H1 (cell line): ENCODE measurements at regions not wholly inside any gene's neighbourhood (a gene's known extent, or its start where the extent isn't known, plus 50 kb on each side); places are given as distances from the start of the nearest gene placed in this dataset.

ENCODE experiments used
- BCL11A ChIP-seq, 2 experiments: IDR thresholded peaks; one replicate each; pipeline ENCODE4 v1.6.1; 2011; ENCODE audit warnings: low read depth in 2 of 2, low read length in 2 of 2, mild to moderate bottlenecking in 2 of 2
- EGR1 ChIP-seq: IDR thresholded peaks from 2 replicates; pipeline ENCODE4 v1.6.1; 2011; ENCODE audit warnings: low read depth, low read length, borderline replicate concordance
- FOSL1 ChIP-seq: IDR thresholded peaks from 2 replicates; pipeline ENCODE4 v1.6.1; 2011; ENCODE audit warnings: mild to moderate bottlenecking, low read depth, low read length, moderate library complexity; ENCODE audit not compliant: insufficient read depth
- JUND ChIP-seq: IDR thresholded peaks from 2 replicates; pipeline ENCODE4 v1.6.1; 2011; ENCODE audit warnings: mild to moderate bottlenecking, improper control_type of control experiment, low read length
- POLR2A ChIP-seq, 2 experiments: IDR thresholded peaks; 1 replicate in 1 of 2; 2 replicates in 1 of 2; pipeline ENCODE4 v1.6.1; 2011; ENCODE audit warnings: low read depth in 2 of 2, low read length in 2 of 2, mild to moderate bottlenecking in 2 of 2; ENCODE audit errors: control extremely low read depth in 1 of 2
- SIN3A ChIP-seq, 2 experiments: IDR thresholded peaks in 1 of 2; conservative IDR thresholded peaks in 1 of 2; 2 replicates each; pipeline ENCODE4 v1.6.1; 2011 to 2012; ENCODE audit warnings: low read length in 2 of 2, improper control_type of control experiment in 1 of 2, low read depth in 1 of 2, mild to moderate bottlenecking in 1 of 2
- TCF12 ChIP-seq: IDR thresholded peaks from 2 replicates; pipeline ENCODE4 v1.6.1; 2011; ENCODE audit warnings: low read depth, mild to moderate bottlenecking, low read length
- TEAD4 ChIP-seq: IDR thresholded peaks from 2 replicates; pipeline ENCODE4 v1.6.1; 2012; ENCODE audit warnings: low read depth, low read length, inconsistent platforms, mixed read lengths
- TF ChIP-seq, protein P1 (sequence below): fragments of 300-600 bp; sonication (generic); IDR thresholded peaks from 2 replicates; pipeline ENCODE4 v1.7.1; 2012; ENCODE audit warnings: low read length, moderate library complexity, mild to moderate bottlenecking, inconsistent platforms; ENCODE audit not compliant: insufficient replicate concordance
- TF ChIP-seq, protein P2 (sequence below): IDR thresholded peaks from 2 replicates; pipeline ENCODE4 v1.6.1; 2012; ENCODE audit warnings: inconsistent platforms
- TF ChIP-seq, protein P3 (sequence below): IDR thresholded peaks from 2 replicates; pipeline ENCODE4 v1.6.1; 2011; ENCODE audit warnings: low read depth, mild to moderate bottlenecking, low read length; ENCODE audit not compliant: insufficient read depth

DNA sequence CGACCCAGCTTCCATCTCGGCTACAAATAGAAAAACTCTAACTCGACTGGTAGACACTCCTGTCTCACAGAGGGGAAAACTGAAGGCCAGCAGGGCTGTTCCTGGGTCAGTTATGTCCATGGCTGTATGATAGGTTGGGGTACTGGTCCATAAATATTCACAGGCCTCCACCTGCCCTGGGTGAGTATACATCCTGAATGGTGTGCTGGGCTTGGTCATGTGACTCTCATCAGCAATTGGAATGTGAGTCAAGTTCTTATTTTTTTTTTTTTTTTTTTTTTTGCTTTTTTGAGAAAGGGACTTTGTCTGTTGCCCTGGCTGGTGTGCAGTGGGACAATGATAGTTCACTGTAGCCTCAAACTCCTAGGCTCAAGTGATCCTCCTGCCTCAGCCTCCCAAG, 58.3 kb upstream of the NEK6 start (continued):
- TF ChIP-seq, protein P1, sequence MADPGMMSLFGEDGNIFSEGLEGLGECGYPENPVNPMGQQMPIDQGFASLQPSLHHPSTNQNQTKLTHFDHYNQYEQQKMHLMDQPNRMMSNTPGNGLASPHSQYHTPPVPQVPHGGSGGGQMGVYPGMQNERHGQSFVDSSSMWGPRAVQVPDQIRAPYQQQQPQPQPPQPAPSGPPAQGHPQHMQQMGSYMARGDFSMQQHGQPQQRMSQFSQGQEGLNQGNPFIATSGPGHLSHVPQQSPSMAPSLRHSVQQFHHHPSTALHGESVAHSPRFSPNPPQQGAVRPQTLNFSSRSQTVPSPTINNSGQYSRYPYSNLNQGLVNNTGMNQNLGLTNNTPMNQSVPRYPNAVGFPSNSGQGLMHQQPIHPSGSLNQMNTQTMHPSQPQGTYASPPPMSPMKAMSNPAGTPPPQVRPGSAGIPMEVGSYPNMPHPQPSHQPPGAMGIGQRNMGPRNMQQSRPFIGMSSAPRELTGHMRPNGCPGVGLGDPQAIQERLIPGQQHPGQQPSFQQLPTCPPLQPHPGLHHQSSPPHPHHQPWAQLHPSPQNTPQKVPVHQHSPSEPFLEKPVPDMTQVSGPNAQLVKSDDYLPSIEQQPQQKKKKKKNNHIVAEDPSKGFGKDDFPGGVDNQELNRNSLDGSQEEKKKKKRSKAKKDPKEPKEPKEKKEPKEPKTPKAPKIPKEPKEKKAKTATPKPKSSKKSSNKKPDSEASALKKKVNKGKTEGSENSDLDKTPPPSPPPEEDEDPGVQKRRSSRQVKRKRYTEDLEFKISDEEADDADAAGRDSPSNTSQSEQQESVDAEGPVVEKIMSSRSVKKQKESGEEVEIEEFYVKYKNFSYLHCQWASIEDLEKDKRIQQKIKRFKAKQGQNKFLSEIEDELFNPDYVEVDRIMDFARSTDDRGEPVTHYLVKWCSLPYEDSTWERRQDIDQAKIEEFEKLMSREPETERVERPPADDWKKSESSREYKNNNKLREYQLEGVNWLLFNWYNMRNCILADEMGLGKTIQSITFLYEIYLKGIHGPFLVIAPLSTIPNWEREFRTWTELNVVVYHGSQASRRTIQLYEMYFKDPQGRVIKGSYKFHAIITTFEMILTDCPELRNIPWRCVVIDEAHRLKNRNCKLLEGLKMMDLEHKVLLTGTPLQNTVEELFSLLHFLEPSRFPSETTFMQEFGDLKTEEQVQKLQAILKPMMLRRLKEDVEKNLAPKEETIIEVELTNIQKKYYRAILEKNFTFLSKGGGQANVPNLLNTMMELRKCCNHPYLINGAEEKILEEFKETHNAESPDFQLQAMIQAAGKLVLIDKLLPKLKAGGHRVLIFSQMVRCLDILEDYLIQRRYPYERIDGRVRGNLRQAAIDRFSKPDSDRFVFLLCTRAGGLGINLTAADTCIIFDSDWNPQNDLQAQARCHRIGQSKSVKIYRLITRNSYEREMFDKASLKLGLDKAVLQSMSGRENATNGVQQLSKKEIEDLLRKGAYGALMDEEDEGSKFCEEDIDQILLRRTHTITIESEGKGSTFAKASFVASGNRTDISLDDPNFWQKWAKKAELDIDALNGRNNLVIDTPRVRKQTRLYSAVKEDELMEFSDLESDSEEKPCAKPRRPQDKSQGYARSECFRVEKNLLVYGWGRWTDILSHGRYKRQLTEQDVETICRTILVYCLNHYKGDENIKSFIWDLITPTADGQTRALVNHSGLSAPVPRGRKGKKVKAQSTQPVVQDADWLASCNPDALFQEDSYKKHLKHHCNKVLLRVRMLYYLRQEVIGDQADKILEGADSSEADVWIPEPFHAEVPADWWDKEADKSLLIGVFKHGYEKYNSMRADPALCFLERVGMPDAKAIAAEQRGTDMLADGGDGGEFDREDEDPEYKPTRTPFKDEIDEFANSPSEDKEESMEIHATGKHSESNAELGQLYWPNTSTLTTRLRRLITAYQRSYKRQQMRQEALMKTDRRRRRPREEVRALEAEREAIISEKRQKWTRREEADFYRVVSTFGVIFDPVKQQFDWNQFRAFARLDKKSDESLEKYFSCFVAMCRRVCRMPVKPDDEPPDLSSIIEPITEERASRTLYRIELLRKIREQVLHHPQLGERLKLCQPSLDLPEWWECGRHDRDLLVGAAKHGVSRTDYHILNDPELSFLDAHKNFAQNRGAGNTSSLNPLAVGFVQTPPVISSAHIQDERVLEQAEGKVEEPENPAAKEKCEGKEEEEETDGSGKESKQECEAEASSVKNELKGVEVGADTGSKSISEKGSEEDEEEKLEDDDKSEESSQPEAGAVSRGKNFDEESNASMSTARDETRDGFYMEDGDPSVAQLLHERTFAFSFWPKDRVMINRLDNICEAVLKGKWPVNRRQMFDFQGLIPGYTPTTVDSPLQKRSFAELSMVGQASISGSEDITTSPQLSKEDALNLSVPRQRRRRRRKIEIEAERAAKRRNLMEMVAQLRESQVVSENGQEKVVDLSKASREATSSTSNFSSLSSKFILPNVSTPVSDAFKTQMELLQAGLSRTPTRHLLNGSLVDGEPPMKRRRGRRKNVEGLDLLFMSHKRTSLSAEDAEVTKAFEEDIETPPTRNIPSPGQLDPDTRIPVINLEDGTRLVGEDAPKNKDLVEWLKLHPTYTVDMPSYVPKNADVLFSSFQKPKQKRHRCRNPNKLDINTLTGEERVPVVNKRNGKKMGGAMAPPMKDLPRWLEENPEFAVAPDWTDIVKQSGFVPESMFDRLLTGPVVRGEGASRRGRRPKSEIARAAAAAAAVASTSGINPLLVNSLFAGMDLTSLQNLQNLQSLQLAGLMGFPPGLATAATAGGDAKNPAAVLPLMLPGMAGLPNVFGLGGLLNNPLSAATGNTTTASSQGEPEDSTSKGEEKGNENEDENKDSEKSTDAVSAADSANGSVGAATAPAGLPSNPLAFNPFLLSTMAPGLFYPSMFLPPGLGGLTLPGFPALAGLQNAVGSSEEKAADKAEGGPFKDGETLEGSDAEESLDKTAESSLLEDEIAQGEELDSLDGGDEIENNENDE = no peak
- TF ChIP-seq FOSL1 (no peak), BCL11A (IDR thresholded peaks at IDR 0.05; ENCODE audit: low read depth in 2 of 2, low read length in 2 of 2) (no peak), EGR1 (no peak), POLR2A (IDR thresholded peaks at IDR 0.05; ENCODE audit: control extremely low read depth in 1 of 2, low read depth in 2 of 2, low read length in 2 of 2) (no peak), JUND (no peak), TEAD4 (no peak), SIN3A (conservative IDR thresholded peaks at IDR 0.05 in 1 of 2, IDR thresholded peaks at IDR 0.05 in 1 of 2; ENCODE audit: low read depth in 1 of 2, low read length in 2 of 2) (no peak), TCF12 (no peak)
- TF ChIP-seq, protein P2, sequence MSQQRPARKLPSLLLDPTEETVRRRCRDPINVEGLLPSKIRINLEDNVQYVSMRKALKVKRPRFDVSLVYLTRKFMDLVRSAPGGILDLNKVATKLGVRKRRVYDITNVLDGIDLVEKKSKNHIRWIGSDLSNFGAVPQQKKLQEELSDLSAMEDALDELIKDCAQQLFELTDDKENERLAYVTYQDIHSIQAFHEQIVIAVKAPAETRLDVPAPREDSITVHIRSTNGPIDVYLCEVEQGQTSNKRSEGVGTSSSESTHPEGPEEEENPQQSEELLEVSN = no peak
- TF ChIP-seq, protein P3, sequence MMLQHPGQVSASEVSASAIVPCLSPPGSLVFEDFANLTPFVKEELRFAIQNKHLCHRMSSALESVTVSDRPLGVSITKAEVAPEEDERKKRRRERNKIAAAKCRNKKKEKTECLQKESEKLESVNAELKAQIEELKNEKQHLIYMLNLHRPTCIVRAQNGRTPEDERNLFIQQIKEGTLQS = no peak
